Right cardiac atrium (tissue), 5 donors: ENCODE measurements at regions not wholly inside any gene's neighbourhood (a gene's known extent, or its start where the extent isn't known, plus 50 kb on each side); places are given as distances from the start of the nearest gene placed in this dataset.
"Not testable (repeated sequence)": the region's sequence is repeated elsewhere in the genome, so short reads cannot be mapped to it uniquely, and the experiment has no call there.

ENCODE experiments used
- ATAC-seq, 2 donors: fragments of 200-7000 bp; cut with Tn5 transposase; one replicate each; pipeline versions ENCODE4 v1.8.0 to v1.9.1; 2020; ENCODE audit warnings: moderate library complexity in 2 of 2, mild to moderate bottlenecking in 1 of 2
- DNase-seq, 3 donors: peaks; one replicate each; pipeline ENCODE4 v3.0.0-alpha.2; 2020
- H3K27ac ChIP-seq: one replicate; pipeline ENCODE4 v1.5.1; 2013; ENCODE audit warnings: mild to moderate bottlenecking, low read length, control low read depth, moderate library complexity
- H3K27me3 ChIP-seq: one replicate; pipeline ENCODE4 v1.6.1; 2013; ENCODE audit not compliant: control insufficient read depth, insufficient read depth
- H3K4me1 ChIP-seq: one replicate; pipeline ENCODE4 v1.6.1; 2013; ENCODE audit warnings: low read length; ENCODE audit not compliant: control insufficient read depth, insufficient read depth
- H3K4me3 ChIP-seq: one replicate; pipeline ENCODE4 v1.5.1; 2013; ENCODE audit warnings: low read length, control low read depth
- H3K9me3 ChIP-seq: one replicate; pipeline ENCODE4 v1.6.1; 2013; ENCODE audit warnings: low read length; ENCODE audit not compliant: control insufficient read depth
- WGBS: extraction: QIAGEN DNeasy Blood & Tissue Kit; methylation state at CpG from one replicate; pipeline ENCODE4 v1.1.7; 2013; 5-methylcytosine and 5-hydroxymethylcytosine counted together
- intact Hi-C, 4 donors: fragments of 100-400 bp; cut with DNase I; formaldehyde crosslinking; loops; one replicate each; pipeline versions ENCODE4 v1.11.0 to v1.14.0; 2022 to 2023
- donor health status: healthy with polysubstance abuse.
- donor health status: DM: no; HTN: yes; CAD: no.
- donor health status: DM: no; HTN: no; CAD: no.
- donor health status: DM: no; HTN: yes; CAD: no; lungs with severe emphysema.
- donor health status: DM: yes; HTN: yes; CAD: no.

- ATAC-seq, intact Hi-C loops, H3K27me3 ChIP-seq, DNase-seq, H3K9me3 ChIP-seq, H3K4me3 ChIP-seq, H3K27ac ChIP-seq, H3K4me1 ChIP-seq: not testable (repeated sequence)
- 91% methylated on average over 6 of the region's 6 CpGs for WGBS
These were observed 63.3 kb upstream of the CEP78 start for GRCh38 chr9:78172610-78173009.

GRCh38 chr9:78171651-78172050, 64.2 kb upstream of the CEP78 start:
- intact Hi-C loops: no loop called here

GRCh38 chr9:78169125-78169524, 66.8 kb upstream of the CEP78 start:
- no peaks in the 10 kb centered on the region for H3K4me1 ChIP-seq
- 90% methylated on average over 6 of the region's 6 CpGs for WGBS
- DNase-seq (no peak), ATAC-seq (no peak)
- H3K27me3 ChIP-seq: no peaks in the 10 kb centered on the region
- no peak overlapping the region for H3K4me3 ChIP-seq
- no peak overlapping the region for H3K27ac ChIP-seq
- H3K9me3 ChIP-seq: no peaks in the 10 kb centered on the region
- intact Hi-C loops: no loop called here

More at GRCh38 chr9:78171651-78172050, 64.2 kb upstream of the CEP78 start:
- no peak for ATAC-seq
- Histone ChIP-seq H3K27me3 (no peaks in the 10 kb centered on the region), H3K4me3 (no peak overlapping the region), H3K27ac (no peak overlapping the region), H3K4me1 (no peaks in the 10 kb centered on the region), H3K9me3 (no peaks in the 10 kb centered on the region)
- WGBS: 92% methylated on average over 1 of the region's 1 CpG
- DNase-seq: no peak

GRCh38 chr9:78167356-78167755, 68.5 kb upstream of the CEP78 start:
- DNase-seq: no peak
- intact Hi-C loops: no loop called here
- ATAC-seq: no peak
- Histone ChIP-seq H3K4me3 (no peak overlapping the region), H3K9me3 (no peaks in the 10 kb centered on the region), H3K27me3 (no peaks in the 10 kb centered on the region), H3K4me1 (no peaks in the 10 kb centered on the region), H3K27ac (no peak overlapping the region)
- 42% methylated on average over 2 of the region's 2 CpGs for WGBS

GRCh38 chr9:78163834-78164233, 72.0 kb upstream of the CEP78 start:
- Histone ChIP-seq H3K4me1 (no peaks in the 10 kb centered on the region), H3K27me3 (no peaks in the 10 kb centered on the region), H3K4me3 (no peak overlapping the region), H3K27ac (no peak overlapping the region), H3K9me3 (no peaks in the 10 kb centered on the region)
- intact Hi-C loops: no loop called here
- 66% methylated on average over 2 of the region's 2 CpGs for WGBS
- no peak for DNase-seq
- ATAC-seq: no peak

- no peak overlapping the region for H3K27ac ChIP-seq
- ATAC-seq: no peak
- no peaks in the 10 kb centered on the region for H3K4me1 ChIP-seq
- no peak for DNase-seq
- no peaks in the 10 kb centered on the region for H3K9me3 ChIP-seq
- no peaks in the 10 kb centered on the region for H3K27me3 ChIP-seq
- no peak overlapping the region for H3K4me3 ChIP-seq
- WGBS: 22% methylated on average over 1 of the region's 1 CpG
- intact Hi-C loops: no loop called here
These were observed 77.6 kb upstream of the CEP78 start for GRCh38 chr9:78158286-78158685.

GRCh38 chr9:78150983-78151356, 84.9 kb upstream of the CEP78 start:
- Histone ChIP-seq H3K4me3 (no peak overlapping the region), H3K27ac (no peak overlapping the region), H3K9me3 (no peaks in the 10 kb centered on the region), H3K4me1 (no peaks in the 10 kb centered on the region), H3K27me3 (no peaks in the 10 kb centered on the region)
- intact Hi-C loops: no loop called here
- ATAC-seq (no peak), DNase-seq (peak in 1 of 3 donors; percentile 22)
- 98% methylated on average over 20 of the region's 20 CpGs for WGBS

GRCh38 chr9:78150312-78150982, 85.4 kb upstream of the CEP78 start:
- Histone ChIP-seq H3K4me3 (no peak overlapping the region), H3K27ac (no peak overlapping the region), H3K4me1 (no peaks in the 10 kb centered on the region), H3K27me3 (no peaks in the 10 kb centered on the region), H3K9me3 (no peaks in the 10 kb centered on the region)
- WGBS: 88% methylated on average over 25 of the region's 25 CpGs
- DNase-seq (peak in 1 of 3 donors; percentile 24), ATAC-seq (no peak)
- intact Hi-C loops: no loop called here

GRCh38 chr9:78149702-78150291, 86.1 kb upstream of the CEP78 start:
- Histone ChIP-seq H3K4me1 (no peaks in the 10 kb centered on the region), H3K27ac (no peak overlapping the region), H3K4me3 (no peak overlapping the region), H3K27me3 (no peaks in the 10 kb centered on the region), H3K9me3 (no peaks in the 10 kb centered on the region)
- DNase-seq (peak in 1 of 3 donors; percentile 22), ATAC-seq (no peak)
- intact Hi-C loops: no loop called here
- WGBS: 66% methylated on average over 9 of the region's 9 CpGs

- DNase-seq (no peak), ATAC-seq (no peak)
- Histone ChIP-seq H3K9me3 (no peaks in the 10 kb centered on the region), H3K4me1 (no peaks in the 10 kb centered on the region), H3K27ac (no peak overlapping the region), H3K27me3 (no peaks in the 10 kb centered on the region), H3K4me3 (no peak overlapping the region)
- intact Hi-C loops: no loop called here
These were observed 89.6 kb upstream of the CEP78 start for GRCh38 chr9:78146241-78146640.

GRCh38 chr9:78144663-78145377, 91.1 kb upstream of the CEP78 start:
- no peak overlapping the region for H3K4me3 ChIP-seq
- no peak for ATAC-seq
- intact Hi-C loops: no loop called here
- H3K4me1 ChIP-seq: no peaks in the 10 kb centered on the region
- DNase-seq: no peak
- no peaks in the 10 kb centered on the region for H3K9me3 ChIP-seq
- no peaks in the 10 kb centered on the region for H3K27me3 ChIP-seq
- H3K27ac ChIP-seq: no peak overlapping the region
- 51% methylated on average over 3 of the region's 3 CpGs for WGBS
